ENCODE measurements at regions not wholly inside any gene's neighbourhood (a gene's known extent, or its start where the extent isn't known, plus 50 kb on each side); places are given as distances from the start of the nearest gene placed in this dataset.

DNA sequence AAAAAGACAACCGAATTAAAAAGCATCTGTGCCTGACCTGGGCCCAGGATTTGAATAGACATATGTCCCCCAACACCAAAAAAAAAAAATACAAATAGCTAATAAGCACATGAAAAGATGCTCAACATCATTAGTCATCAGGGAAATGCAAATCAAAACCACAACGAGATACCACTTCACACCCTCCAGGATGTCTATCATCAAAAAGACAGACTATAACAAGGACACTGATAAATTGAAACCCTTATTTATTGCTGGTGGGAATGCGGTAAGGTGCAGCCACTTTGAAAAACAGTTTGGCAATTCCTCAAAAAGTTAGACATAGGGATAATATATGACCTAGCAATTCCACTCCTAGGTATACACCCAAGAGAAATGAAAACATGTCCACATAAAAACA is 72.3 kb upstream of the CAMK1G start:
- DNase-seq (ENCODE audit: extremely low read depth in 1 of 11, low read depth in 9 of 11, low spot score in 4 of 11), result no peak

DNA sequence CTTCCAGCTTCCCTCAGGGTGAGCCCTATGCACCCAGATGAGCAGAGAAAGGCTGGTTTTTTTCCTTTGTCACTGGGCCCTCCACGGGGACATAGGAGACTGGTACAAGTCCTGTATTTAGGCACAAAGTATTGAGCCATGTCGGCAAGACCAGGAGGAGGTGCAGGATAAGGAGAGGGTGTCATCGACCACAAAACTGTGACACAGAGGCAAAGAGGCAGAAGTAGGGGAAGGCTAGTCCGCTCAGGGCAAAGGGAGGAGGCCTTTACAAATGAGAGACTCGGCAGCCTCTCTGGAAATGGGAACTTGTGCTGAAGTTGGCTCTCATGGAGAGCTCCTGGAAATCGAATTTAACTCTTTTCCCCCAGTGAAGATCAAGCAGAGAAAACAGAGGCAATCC is 70.7 kb upstream of the CAMK1G start:
- DNase-seq (ENCODE audit: extremely low read depth in 1 of 11, low read depth in 9 of 11, low spot score in 4 of 11), result no peak

- peak in 1 of 11 donors; percentile 13 for DNase-seq (ENCODE audit: extremely low read depth in 1 of 11, low read depth in 9 of 11, low spot score in 4 of 11)
Measured at GRCh38 chr1:209513226-209513625, 70.3 kb upstream of the CAMK1G start.

GRCh38 chr1:209516771-209517680 is 66.5 kb upstream of the CAMK1G start:
- DNase-seq (ENCODE audit: extremely low read depth in 1 of 11, low read depth in 9 of 11, low spot score in 4 of 11), result no peak

- DNase-seq (ENCODE audit: extremely low read depth in 1 of 11, low read depth in 9 of 11, low spot score in 4 of 11), result no peak
Measured at GRCh38 chr1:209517681-209518050, 65.8 kb upstream of the CAMK1G start.

DNA sequence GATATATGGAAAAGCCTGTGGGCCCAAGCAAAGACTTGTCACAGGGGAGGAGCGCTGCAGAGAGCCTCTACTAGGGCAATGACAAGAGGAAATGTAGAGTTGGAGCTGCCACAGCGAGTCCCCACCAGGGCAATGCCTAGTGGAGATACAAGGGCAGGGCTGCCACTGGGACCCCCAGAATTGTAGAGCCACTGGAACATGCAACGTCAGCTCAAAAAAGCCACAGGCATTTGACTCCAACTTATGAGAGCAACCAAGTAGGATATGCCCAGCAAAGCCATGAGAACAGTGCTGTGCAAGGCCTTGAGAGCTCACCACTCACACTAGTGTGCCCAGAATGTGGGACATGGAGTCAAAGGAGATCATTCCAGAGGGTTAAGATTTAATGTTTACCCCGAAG is 63.7 kb upstream of the CAMK1G start:
- DNase-seq (ENCODE audit: extremely low read depth in 1 of 11, low read depth in 9 of 11, low spot score in 4 of 11), result no peak

DNA sequence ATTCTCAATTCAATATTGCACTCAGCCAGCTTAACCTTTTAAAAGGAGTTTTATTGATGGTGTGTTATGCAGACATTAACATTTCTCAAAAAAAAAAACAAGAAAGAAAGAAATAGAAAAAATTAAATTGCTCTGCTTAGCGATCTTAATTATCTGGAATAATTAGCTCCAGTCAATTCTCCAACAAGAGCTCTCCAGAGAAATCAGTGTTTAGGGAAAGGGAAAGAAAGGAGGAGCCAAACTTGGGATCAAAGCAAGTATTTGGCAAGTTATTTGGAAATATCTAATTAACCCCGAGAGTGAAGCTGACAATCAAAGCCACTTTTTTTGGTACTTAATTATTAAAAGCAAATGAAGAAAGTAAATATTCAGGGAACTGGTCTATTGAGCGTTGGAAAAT is 60.7 kb upstream of the CAMK1G start:
- DNase-seq (ENCODE audit: extremely low read depth in 1 of 11, low read depth in 9 of 11, low spot score in 4 of 11), result no peak

DNA sequence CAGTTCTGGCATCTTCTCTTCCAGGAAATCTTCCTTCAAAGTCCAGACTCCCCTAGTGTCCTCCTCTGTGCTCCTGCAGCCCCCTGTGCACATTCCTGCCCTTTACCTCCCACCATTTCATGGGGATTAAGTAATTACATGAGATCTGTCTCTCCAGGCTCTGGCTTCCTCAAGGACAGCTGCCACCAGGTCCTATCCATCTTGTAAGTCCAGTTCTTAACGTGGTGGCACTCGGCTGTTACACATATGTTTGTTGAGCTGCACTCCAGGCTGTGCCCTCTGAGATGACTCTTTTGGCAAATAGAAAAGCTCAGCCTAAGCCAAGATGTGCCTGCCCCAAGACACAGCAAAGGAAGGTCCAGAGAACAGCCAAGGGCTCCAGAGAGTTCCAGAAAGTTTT is 57.4 kb upstream of the CAMK1G start:
- no peak for DNase-seq (ENCODE audit: extremely low read depth in 1 of 11, low read depth in 9 of 11, low spot score in 4 of 11)

GRCh38 chr1:209527372-209527771 is 56.1 kb upstream of the CAMK1G start:
- no peak for DNase-seq (ENCODE audit: extremely low read depth in 1 of 11, low read depth in 9 of 11, low spot score in 4 of 11)

GRCh38 chr1:209527993-209528717 is 55.4 kb upstream of the CAMK1G start:
- peak in 4 of 11 donors; percentile 14 to 32 (median 26) for DNase-seq (ENCODE audit: extremely low read depth in 1 of 11, low read depth in 9 of 11, low spot score in 4 of 11)

DNA sequence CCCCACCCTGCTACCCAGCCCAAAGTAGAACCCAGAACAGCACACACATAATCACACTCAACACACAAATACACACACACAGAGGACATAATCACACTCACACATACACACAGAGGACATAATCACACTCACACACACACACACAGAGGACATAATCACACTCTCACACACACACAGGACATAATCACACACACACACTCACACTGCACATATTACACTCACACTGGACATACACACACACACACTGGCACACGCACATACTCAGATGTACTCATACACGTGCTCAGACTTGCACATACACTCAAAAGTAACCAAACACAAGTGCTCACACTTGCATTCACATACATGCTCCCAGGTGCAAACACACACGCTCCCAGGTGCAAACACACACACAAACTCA is 54.3 kb upstream of the CAMK1G start:
- no peak for DNase-seq (ENCODE audit: extremely low read depth in 1 of 11, low read depth in 9 of 11, low spot score in 4 of 11)

DNA sequence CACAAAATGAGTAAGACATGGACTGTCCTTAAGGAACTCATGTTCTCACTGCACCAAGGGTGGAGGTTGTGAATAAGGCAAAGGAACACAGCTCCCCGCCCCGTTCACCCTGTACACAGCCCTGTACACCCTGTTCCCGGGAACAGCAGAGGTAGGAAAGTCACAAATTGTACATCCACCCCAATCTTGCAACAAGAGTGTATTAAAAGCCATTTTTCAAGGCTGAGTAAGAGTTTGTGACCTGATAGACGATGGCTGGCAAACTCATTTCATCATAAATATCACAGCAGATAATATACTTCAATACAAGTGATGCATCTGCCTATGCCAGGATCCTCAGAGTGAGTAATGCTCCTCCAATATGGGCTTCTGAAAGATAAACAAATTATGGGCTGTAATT is 52.5 kb upstream of the CAMK1G start:
- no peak for DNase-seq (ENCODE audit: extremely low read depth in 1 of 11, low read depth in 9 of 11, low spot score in 4 of 11)

- no peak for DNase-seq (ENCODE audit: extremely low read depth in 1 of 11, low read depth in 9 of 11, low spot score in 4 of 11)
Measured at GRCh38 chr1:209531549-209531948, 52.0 kb upstream of the CAMK1G start.
